ENCODE measurements at regions not wholly inside any gene's neighbourhood (a gene's known extent, or its start where the extent isn't known, plus 50 kb on each side); places are given as distances from the start of the nearest gene placed in this dataset.

DNA sequence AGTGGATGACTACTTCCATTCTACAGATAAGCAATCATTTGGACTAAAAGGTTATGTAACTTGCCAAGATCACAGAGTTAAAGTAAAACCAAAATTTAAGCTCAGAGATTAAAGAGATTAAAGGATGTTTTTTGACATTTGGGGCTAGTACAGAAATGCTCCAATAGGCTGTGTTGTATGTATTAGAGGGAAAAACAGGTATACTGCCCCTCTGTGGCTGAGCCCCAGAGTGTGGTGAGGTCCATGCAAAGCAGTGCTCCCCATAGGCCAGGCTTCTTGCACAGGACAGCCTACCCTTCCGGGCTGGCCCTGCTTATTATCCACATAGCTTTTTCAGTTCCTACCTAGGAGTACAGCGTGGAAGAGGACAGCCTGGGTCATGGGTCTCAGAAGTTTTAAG is 322.8 kb downstream of the POM121L12 start:
- Histone ChIP-seq H4K91ac (replicated peaks; ENCODE audit: insufficient read length, low read length) (no peak overlapping the region), H3K9me3 (ENCODE audit: insufficient read depth in 2 of 2, low read depth in 1 of 2, low read length in 1 of 2) (no peaks in the 10 kb centered on the region), H2AK5ac (ENCODE audit: low read depth, low read length) (no peak overlapping the region), H2BK12ac (ENCODE audit: low read depth, low read length) (no peak overlapping the region), H4K20me1 (replicated peaks in 1 of 2; ENCODE audit: control insufficient read depth in 1 of 2, insufficient read depth in 2 of 2, low read length in 2 of 2) (no peaks in the 10 kb centered on the region), H3K23me2 (ENCODE audit: low read depth, low read length) (no peaks in the 10 kb centered on the region), H4K8ac (ENCODE audit: extremely low read depth, insufficient read depth, low read length) (no peak overlapping the region), H3K4me3 (ENCODE audit: extremely low read depth in 1 of 4, insufficient read depth in 2 of 4, low read depth in 3 of 4, low read length in 4 of 4) (no peak overlapping the region), H3K23ac (ENCODE audit: insufficient read length) (no peak overlapping the region), H3K56ac (replicated peaks; ENCODE audit: insufficient read length, low read depth, low read length) (no peak overlapping the region), H3K9ac (replicated peaks in 1 of 4; ENCODE audit: extremely low read depth in 1 of 4, low read depth in 3 of 4, low read length in 3 of 4) (no peak overlapping the region), H3K79me2 (ENCODE audit: control insufficient read depth in 1 of 2, insufficient read depth in 2 of 2, low read length in 2 of 2) (no peaks in the 10 kb centered on the region), H3K4me1 (replicated peaks in 1 of 4; ENCODE audit: control insufficient read depth in 3 of 4, insufficient read depth in 4 of 4, low read length in 3 of 4) (no peaks in the 10 kb centered on the region), H2BK5ac (ENCODE audit: low read depth, low read length) (no peak overlapping the region), H3K4me2 (ENCODE audit: insufficient read depth in 1 of 2, low read depth in 2 of 2, low read length in 2 of 2) (no peak overlapping the region), H3K27ac (ENCODE audit: low read depth, low read length) (no peak overlapping the region), H2BK15ac (ENCODE audit: low read length) (no peak overlapping the region), H3K18ac (ENCODE audit: extremely low read depth, low read length) (no peak overlapping the region), H3K4ac (replicated peaks; ENCODE audit: insufficient read length, low read depth, low read length) (no peak overlapping the region), H2AFZ (ENCODE audit: low read length) (no peak overlapping the region), H3K27me3 (replicated peaks in 1 of 4; ENCODE audit: control insufficient read depth in 3 of 4, extremely low read depth in 1 of 4, insufficient read depth in 3 of 4, low read length in 3 of 4) (no peaks in the 10 kb centered on the region), H2BK120ac (replicated peaks; ENCODE audit: low read depth, low read length) (no peak overlapping the region), H3K36me3 (ENCODE audit: control insufficient read depth in 2 of 4, insufficient read depth in 4 of 4, low read length in 3 of 4) (no peaks in the 10 kb centered on the region), H2BK20ac (ENCODE audit: low read length) (no peak overlapping the region), H3K79me1 (ENCODE audit: low read depth, low read length) (no peaks in the 10 kb centered on the region), H3K14ac (ENCODE audit: insufficient read length) (no peak overlapping the region), H4K5ac (ENCODE audit: insufficient read length, low read depth, low read length) (no peak overlapping the region)
- TF ChIP-seq KDM5A (IDR thresholded peaks at IDR 0.05; ENCODE audit: low read length) (no peak), CHD2 (IDR thresholded peaks at IDR 0.05; ENCODE audit: low read length) (no peak), POLR2A (IDR thresholded peaks at IDR 0.05; ENCODE audit: control extremely low read depth in 1 of 2, low read depth in 2 of 2, low read length in 2 of 2) (no peak), EGR1 (IDR thresholded peaks at IDR 0.05; ENCODE audit: borderline replicate concordance, low read depth, low read length) (no peak), RAD21 (IDR thresholded peaks at IDR 0.05 in 1 of 2, conservative IDR thresholded peaks at IDR 0.05 in 1 of 2; ENCODE audit: low read depth in 2 of 2, low read length in 2 of 2) (peak; percentile 43 to 48; a peak in 3 of 4 replicates)
- TF ChIP-seq, protein P1, sequence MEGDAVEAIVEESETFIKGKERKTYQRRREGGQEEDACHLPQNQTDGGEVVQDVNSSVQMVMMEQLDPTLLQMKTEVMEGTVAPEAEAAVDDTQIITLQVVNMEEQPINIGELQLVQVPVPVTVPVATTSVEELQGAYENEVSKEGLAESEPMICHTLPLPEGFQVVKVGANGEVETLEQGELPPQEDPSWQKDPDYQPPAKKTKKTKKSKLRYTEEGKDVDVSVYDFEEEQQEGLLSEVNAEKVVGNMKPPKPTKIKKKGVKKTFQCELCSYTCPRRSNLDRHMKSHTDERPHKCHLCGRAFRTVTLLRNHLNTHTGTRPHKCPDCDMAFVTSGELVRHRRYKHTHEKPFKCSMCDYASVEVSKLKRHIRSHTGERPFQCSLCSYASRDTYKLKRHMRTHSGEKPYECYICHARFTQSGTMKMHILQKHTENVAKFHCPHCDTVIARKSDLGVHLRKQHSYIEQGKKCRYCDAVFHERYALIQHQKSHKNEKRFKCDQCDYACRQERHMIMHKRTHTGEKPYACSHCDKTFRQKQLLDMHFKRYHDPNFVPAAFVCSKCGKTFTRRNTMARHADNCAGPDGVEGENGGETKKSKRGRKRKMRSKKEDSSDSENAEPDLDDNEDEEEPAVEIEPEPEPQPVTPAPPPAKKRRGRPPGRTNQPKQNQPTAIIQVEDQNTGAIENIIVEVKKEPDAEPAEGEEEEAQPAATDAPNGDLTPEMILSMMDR (IDR thresholded peaks at IDR 0.05; ENCODE audit: control extremely low read depth in 1 of 3, insufficient read depth in 1 of 3, low read depth in 1 of 3, low read length in 3 of 3), result peak; percentile 33 to 49 (median 41)
- DNase-seq (ENCODE audit: low read depth in 1 of 2, low spot score in 2 of 2), result peak in 1 of 2 experiments; percentile 5
- ChIA-PET CTCF (ENCODE audit: partially characterized antibody) (interaction anchor here (0.7 to 1.2 kb wide), 4 partner anchors 9 to 267 kb away, joined by 3 to 4 read pairs (median 4); no protein-coding TSS in a partner anchor), POLR2A (ENCODE audit: partially characterized antibody) (no interaction called here)
- no peak for FAIRE-seq
- 94% methylated on average over 2 of the region's 2 CpGs; no CpG with 5 or more reads in 1 of the 2 experiments for WGBS, 2 experiments (ENCODE audit: extremely low coverage in 1 of 2, insufficient coverage in 1 of 2, insufficient read length in 1 of 2, insufficient replicate concordance in 2 of 2, low coverage in 1 of 2, low lambda C conversion rate in 2 of 2, missing lambda C conversion rate in 1 of 2)

Data from H1 (cell line).